ENCODE measurements at regions not wholly inside any gene's neighbourhood (a gene's known extent, or its start where the extent isn't known, plus 50 kb on each side); places are given as distances from the start of the nearest gene placed in this dataset.

DNA sequence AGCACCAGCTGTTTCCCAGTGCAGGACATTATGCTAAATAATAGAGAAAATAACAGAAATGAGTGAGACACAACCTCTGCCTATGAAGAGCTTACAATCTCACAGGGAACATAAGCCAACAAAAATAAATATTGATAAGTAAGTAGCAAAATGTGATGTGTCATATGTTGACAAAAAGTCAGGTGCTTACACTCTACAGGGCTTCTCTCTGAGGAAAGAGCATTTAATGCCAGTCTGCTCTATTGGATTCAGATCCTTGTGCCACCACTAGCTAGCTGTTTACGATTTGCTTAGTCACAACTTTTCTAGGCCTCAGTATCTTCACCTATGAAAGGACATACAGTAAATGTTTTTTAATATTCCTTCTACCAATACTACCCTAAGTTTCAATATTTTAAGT, 500.9 kb upstream of the NAALADL2 start:
- TF ChIP-seq POLR2A (IDR thresholded peaks at IDR 0.05), result no peak
- TF ChIP-seq, protein P1, sequence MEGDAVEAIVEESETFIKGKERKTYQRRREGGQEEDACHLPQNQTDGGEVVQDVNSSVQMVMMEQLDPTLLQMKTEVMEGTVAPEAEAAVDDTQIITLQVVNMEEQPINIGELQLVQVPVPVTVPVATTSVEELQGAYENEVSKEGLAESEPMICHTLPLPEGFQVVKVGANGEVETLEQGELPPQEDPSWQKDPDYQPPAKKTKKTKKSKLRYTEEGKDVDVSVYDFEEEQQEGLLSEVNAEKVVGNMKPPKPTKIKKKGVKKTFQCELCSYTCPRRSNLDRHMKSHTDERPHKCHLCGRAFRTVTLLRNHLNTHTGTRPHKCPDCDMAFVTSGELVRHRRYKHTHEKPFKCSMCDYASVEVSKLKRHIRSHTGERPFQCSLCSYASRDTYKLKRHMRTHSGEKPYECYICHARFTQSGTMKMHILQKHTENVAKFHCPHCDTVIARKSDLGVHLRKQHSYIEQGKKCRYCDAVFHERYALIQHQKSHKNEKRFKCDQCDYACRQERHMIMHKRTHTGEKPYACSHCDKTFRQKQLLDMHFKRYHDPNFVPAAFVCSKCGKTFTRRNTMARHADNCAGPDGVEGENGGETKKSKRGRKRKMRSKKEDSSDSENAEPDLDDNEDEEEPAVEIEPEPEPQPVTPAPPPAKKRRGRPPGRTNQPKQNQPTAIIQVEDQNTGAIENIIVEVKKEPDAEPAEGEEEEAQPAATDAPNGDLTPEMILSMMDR (IDR thresholded peaks at IDR 0.05), result no peak
- no peak for TF ChIP-seq POLR2AphosphoS5 (IDR thresholded peaks at IDR 0.05)

Data from gastroesophageal sphincter (tissue), 3 donors.